ENCODE measurements at regions not wholly inside any gene's neighbourhood (a gene's known extent, or its start where the extent isn't known, plus 50 kb on each side); places are given as distances from the start of the nearest gene placed in this dataset.

DNA sequence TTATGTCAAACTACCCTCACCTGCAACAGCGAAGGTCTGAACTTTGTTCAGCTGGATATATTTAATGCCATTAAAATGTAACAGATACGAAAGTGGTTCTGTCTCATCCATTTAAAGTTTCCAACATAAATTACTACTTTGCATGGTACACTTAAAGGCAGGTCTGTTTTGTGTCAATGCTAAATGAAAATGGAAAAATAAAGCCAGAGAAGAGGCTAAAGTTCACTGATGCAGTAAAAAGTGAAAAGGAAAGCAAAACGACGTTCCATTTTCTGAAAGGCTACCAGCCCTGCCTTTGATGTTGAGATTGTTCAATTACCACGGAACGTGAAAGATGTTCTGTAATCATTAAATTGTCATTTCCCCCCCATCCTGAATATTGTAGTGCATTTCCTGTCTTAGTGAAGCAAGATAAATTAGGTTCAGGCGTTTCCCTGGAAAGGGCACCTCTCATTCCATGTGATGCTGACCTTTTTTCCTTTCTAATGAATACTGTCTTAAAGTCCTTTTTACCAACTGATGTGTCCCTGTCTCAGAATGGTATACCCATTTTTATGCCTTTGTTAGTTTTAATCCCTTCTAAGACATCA lies 334.7 kb upstream of the JAG1 start:
- intact Hi-C loops (cut with DNase I; ENCODE audit: low total_unique reads) = no loop called here
- WGBS, 2 donors = 60 to 64% methylated on average over 7 of the region's 7 CpGs
- TF ChIP-seq, protein P1, sequence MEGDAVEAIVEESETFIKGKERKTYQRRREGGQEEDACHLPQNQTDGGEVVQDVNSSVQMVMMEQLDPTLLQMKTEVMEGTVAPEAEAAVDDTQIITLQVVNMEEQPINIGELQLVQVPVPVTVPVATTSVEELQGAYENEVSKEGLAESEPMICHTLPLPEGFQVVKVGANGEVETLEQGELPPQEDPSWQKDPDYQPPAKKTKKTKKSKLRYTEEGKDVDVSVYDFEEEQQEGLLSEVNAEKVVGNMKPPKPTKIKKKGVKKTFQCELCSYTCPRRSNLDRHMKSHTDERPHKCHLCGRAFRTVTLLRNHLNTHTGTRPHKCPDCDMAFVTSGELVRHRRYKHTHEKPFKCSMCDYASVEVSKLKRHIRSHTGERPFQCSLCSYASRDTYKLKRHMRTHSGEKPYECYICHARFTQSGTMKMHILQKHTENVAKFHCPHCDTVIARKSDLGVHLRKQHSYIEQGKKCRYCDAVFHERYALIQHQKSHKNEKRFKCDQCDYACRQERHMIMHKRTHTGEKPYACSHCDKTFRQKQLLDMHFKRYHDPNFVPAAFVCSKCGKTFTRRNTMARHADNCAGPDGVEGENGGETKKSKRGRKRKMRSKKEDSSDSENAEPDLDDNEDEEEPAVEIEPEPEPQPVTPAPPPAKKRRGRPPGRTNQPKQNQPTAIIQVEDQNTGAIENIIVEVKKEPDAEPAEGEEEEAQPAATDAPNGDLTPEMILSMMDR (IDR thresholded peaks at IDR 0.05) = no peak
- no peak for TF ChIP-seq POLR2A (IDR thresholded peaks at IDR 0.05)
- no peak for DNase-seq (ENCODE audit: low spot score in 2 of 2)
- no peak overlapping the region for H3K4me3 ChIP-seq (ENCODE audit: low read depth, poor library complexity, severe bottlenecking)

DNA sequence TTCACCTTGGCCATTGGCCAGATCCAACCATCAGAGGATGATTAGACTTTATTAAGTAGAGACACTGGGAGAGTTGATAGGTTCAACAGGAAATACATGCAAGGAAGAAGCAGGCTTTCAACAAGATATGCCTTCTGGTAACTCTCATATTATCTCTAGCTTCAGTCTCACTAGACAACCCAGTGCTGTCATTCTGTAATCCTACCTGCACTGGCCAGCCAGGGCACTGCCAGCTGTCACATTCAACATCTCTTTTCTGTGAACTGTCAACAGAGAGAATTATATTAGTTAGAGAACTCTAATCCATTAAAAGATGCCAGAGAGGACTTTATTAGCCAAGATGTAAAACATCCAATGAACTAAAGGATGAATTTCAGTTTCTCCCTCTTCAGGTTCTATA lies 337.9 kb upstream of the JAG1 start:
- DNase-seq (ENCODE audit: low spot score in 2 of 2) = no peak
- no peak overlapping the region for H3K4me3 ChIP-seq (ENCODE audit: low read depth, poor library complexity, severe bottlenecking)
- intact Hi-C loops (cut with DNase I; ENCODE audit: low total_unique reads) = no loop called here
- TF ChIP-seq POLR2A (IDR thresholded peaks at IDR 0.05) = no peak

DNA sequence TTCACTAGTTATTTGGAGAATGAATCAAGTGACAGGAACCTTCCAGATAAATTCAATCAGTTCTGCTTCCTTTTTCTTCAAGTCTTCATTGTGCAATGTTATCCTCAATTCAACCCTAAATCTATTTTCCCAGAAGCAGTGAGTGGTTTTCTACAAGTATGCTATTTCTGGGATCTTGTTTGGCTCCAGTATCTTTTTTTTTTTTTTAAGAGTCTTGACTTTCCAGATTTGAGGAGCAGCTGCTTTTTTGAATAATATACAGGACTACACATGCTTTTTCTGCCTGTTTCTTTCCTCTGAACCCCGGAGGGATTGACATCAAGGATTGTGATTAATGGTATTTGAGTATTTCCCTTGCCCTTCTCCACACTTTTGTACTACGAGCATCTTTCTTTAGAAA lies 339.2 kb upstream of the JAG1 start:
- intact Hi-C loops (cut with DNase I; ENCODE audit: low total_unique reads) = no loop called here
- H3K4me3 ChIP-seq (ENCODE audit: low read depth, poor library complexity, severe bottlenecking) = no peak overlapping the region
- DNase-seq (ENCODE audit: low spot score in 2 of 2) = no peak
- 32 to 36% methylated on average over 2 of the region's 2 CpGs for WGBS, 2 donors
- TF ChIP-seq, protein P1 (IDR thresholded peaks at IDR 0.05) = no peak
- TF ChIP-seq POLR2A (IDR thresholded peaks at IDR 0.05) = no peak

DNA sequence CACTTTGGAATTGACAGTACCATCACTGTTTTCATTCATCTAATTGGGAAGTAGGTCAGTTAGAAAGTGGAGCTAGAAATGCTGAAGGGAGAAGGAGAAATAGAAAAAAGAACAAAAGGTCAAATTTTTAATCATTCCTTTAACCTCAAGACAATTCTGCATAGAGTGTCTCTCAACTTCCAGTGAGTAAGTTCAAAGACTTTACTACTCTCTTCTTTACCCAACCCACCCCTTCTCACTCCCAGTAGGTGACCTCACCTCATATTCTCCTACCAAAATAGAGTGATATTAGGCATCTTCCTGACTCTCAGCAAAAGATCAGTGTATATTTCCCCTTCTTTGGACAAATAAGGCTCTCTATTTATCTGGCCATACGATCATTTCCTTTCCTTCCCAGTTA lies 340.0 kb upstream of the JAG1 start:
- no peak for DNase-seq (ENCODE audit: low spot score in 2 of 2)
- H3K4me3 ChIP-seq (ENCODE audit: low read depth, poor library complexity, severe bottlenecking) = no peak overlapping the region
- intact Hi-C loops (cut with DNase I; ENCODE audit: low total_unique reads) = no loop called here
- 68 to 82% methylated on average over 1 of the region's 1 CpG for WGBS, 2 donors
- no peak for TF ChIP-seq POLR2A (IDR thresholded peaks at IDR 0.05)
- TF ChIP-seq, protein P1 (IDR thresholded peaks at IDR 0.05) = no peak

DNA sequence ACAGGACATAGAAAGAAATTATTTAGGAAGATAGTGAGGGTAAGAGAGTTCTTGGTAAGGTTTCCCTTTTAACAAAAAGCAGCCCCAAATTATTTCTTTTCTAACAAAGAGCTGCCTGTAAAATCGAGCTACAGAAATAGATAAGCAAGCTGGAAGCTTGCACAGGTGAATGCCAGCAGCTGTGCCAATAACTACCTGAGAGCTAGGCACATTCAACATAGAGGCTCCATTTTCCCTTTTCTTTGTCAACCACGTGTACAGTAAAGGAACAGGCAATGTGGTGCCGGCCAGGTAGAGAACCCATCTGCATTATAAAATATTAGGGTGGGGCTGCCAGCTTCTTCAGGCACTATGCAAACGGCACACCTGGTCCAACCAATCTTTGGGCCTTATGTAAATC lies 341.6 kb upstream of the JAG1 start:
- intact Hi-C loops (cut with DNase I; ENCODE audit: low total_unique reads) = no loop called here
- no peak overlapping the region for H3K4me3 ChIP-seq (ENCODE audit: low read depth, poor library complexity, severe bottlenecking)
- DNase-seq (ENCODE audit: low spot score in 2 of 2) = no peak
- no peak for TF ChIP-seq POLR2A (IDR thresholded peaks at IDR 0.05)
- TF ChIP-seq, protein P1 (IDR thresholded peaks at IDR 0.05) = no peak
- 50 to 52% methylated on average over 4 of the region's 4 CpGs for WGBS, 2 donors

DNA sequence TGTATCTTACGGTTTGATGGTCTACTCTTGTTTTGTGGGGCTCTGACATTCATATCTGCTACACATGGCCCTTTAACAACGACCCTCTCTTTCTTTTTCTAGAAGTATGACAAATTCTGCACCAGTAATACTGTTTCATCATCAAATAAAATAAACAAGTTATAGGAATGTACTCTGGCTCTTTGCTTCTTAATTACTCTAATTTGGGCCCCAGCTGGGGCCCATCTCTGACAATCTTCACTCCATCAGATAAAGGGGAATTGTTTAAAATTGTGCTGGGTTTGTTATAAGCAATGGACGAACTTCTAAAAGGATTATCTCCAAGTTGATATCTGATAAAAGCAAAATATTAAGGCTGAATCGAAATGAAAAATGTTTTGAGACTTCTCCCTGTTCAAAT lies 343.6 kb upstream of the JAG1 start:
- DNase-seq (ENCODE audit: low spot score in 2 of 2) = no peak
- WGBS, 2 donors = 82 to 87% methylated on average over 4 of the region's 4 CpGs
- no peak overlapping the region for H3K4me3 ChIP-seq (ENCODE audit: low read depth, poor library complexity, severe bottlenecking)
- intact Hi-C loops (cut with DNase I; ENCODE audit: low total_unique reads) = no loop called here
- TF ChIP-seq POLR2A (IDR thresholded peaks at IDR 0.05) = no peak
- TF ChIP-seq, protein P1 (IDR thresholded peaks at IDR 0.05) = no peak

Measured in lower leg skin (tissue), 4 donors.